ENCODE measurements at regions not wholly inside any gene's neighbourhood (a gene's known extent, or its start where the extent isn't known, plus 50 kb on each side); places are given as distances from the start of the nearest gene placed in this dataset.

DNA sequence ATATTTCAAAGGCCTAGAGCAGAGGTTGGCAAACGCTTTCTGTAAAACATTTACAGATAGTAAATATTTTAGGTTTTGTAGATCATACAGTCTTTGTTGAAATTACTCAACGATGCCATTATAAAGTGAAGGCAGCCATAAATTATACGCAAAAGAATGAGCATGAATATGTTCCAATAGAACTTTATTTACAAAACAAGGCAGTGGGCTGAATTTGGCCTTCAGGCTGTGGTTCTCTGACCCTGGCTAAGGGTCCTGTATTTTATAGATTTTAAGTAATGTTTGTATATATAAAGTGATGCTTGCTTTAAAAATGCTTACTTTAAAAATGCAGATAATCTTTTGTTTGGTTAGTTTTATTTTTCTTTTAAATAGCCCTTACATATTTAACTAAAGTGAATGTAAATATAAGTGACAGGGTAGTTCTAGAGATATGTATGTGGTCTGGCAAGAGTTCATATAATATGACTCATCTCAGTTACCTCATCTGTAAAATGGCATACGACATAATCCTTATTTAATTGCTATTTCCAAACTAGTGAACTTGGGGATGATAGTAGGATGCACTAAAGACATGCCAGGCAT is 51.7 kb upstream of the ATP5MC3 start:
- no peak for TF ChIP-seq ZFX (IDR thresholded peaks at IDR 0.05)
- TF ChIP-seq, protein P1, sequence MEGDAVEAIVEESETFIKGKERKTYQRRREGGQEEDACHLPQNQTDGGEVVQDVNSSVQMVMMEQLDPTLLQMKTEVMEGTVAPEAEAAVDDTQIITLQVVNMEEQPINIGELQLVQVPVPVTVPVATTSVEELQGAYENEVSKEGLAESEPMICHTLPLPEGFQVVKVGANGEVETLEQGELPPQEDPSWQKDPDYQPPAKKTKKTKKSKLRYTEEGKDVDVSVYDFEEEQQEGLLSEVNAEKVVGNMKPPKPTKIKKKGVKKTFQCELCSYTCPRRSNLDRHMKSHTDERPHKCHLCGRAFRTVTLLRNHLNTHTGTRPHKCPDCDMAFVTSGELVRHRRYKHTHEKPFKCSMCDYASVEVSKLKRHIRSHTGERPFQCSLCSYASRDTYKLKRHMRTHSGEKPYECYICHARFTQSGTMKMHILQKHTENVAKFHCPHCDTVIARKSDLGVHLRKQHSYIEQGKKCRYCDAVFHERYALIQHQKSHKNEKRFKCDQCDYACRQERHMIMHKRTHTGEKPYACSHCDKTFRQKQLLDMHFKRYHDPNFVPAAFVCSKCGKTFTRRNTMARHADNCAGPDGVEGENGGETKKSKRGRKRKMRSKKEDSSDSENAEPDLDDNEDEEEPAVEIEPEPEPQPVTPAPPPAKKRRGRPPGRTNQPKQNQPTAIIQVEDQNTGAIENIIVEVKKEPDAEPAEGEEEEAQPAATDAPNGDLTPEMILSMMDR (conservative IDR thresholded peaks at IDR 0.05) = no peak
- no peak overlapping the region for H3K27ac ChIP-seq

All from C4-2B (cell line).